Adrenal gland (tissue), 5 donors: ENCODE measurements at regions not wholly inside any gene's neighbourhood (a gene's known extent, or its start where the extent isn't known, plus 50 kb on each side); places are given as distances from the start of the nearest gene placed in this dataset.

Experiments
- CTCF ChIP-seq, 6 experiments: fragments of 450-650 bp in 4 of 6; fragments of 200-600 bp in 2 of 6; sonication (generic) in 1 of 6; IDR thresholded peaks; 1 replicate in 5 of 6; 2 replicates in 1 of 6; pipeline versions ENCODE4 v1.5.1 to v1.8.0; 2016 to 2021; ENCODE audit warnings: antibody characterized with exemption in 6 of 6, mild to moderate bottlenecking in 2 of 6, moderate library complexity in 1 of 6
- POLR2A ChIP-seq, 2 donors: fragments of 450-650 bp; IDR thresholded peaks; one replicate each; pipeline ENCODE4 v1.6.1; 2017; ENCODE audit warnings: antibody characterized with exemption in 2 of 2, mild to moderate bottlenecking in 2 of 2, moderate library complexity in 1 of 2
- donor health status: DM: no; HTN: no; CAD: no.

- TF ChIP-seq CTCF (IDR thresholded peaks at IDR 0.05) (no peak), POLR2A (IDR thresholded peaks at IDR 0.05) (no peak)
These were observed 711.3 kb upstream of the LRATD1 start for GRCh38 chr2:13921245-13921644.
